Hepatocyte (in vitro differentiated cells): ENCODE measurements at regions not wholly inside any gene's neighbourhood (a gene's known extent, or its start where the extent isn't known, plus 50 kb on each side); places are given as distances from the start of the nearest gene placed in this dataset.

Experiments
- DNase-seq: peaks from one replicate; pipeline ENCODE4 v3.0.0-alpha.2; 2016; ENCODE audit warnings: low spot score
- H2AFZ ChIP-seq: fragments of 200-600 bp; sonication (generic); 2 replicates; pipeline ENCODE4 v1.6.0; 2016; ENCODE audit warnings: antibody characterized with exemption, mild to moderate bottlenecking
- H3K27ac ChIP-seq: fragments of 200-600 bp; sonication (generic); 2 replicates; pipeline ENCODE4 v1.5.1; 2016; ENCODE audit warnings: mild to moderate bottlenecking
- H3K27me3 ChIP-seq: fragments of 200-600 bp; sonication (generic); 2 replicates; pipeline ENCODE4 v1.6.1; 2016
- H3K36me3 ChIP-seq: fragments of 200-600 bp; sonication (generic); replicated peaks from 2 replicates; pipeline ENCODE4 v1.5.1; 2016; ENCODE audit warnings: low read depth; ENCODE audit not compliant: insufficient read depth
- H3K4me1 ChIP-seq: fragments of 200-600 bp; sonication (generic); 2 replicates; pipeline ENCODE4 v1.5.1; 2016; ENCODE audit warnings: mild to moderate bottlenecking, moderate library complexity; ENCODE audit not compliant: insufficient read depth
- H3K4me2 ChIP-seq: fragments of 200-600 bp; sonication (generic); 2 replicates; pipeline ENCODE4 v1.6.0; 2016
- H3K4me3 ChIP-seq: fragments of 200-600 bp; sonication (generic); 2 replicates; pipeline ENCODE4 v1.5.1; 2016; ENCODE audit warnings: mild to moderate bottlenecking
- H3K79me2 ChIP-seq: fragments of 200-600 bp; sonication (generic); 2 replicates; pipeline ENCODE4 v1.6.0; 2017; ENCODE audit warnings: mild to moderate bottlenecking
- H3K9me2 ChIP-seq: fragments of 200-600 bp; sonication (generic); replicated peaks from 2 replicates; pipeline ENCODE4 v1.6.0; 2017; ENCODE audit warnings: mild to moderate bottlenecking; ENCODE audit not compliant: insufficient read depth
- H3K9me3 ChIP-seq: fragments of 200-600 bp; sonication (generic); 2 replicates; pipeline ENCODE4 v1.5.1; 2016; ENCODE audit warnings: low read depth, mild to moderate bottlenecking
- H4K20me1 ChIP-seq: fragments of 200-600 bp; sonication (generic); 2 replicates; pipeline ENCODE4 v1.6.0; 2016; ENCODE audit warnings: mild to moderate bottlenecking; ENCODE audit not compliant: insufficient read depth, poor library complexity, severe bottlenecking
- CTCF ChIP-seq: fragments of 200-600 bp; sonication (generic); IDR thresholded peaks from 2 replicates; pipeline ENCODE4 v1.5.1; 2016; ENCODE audit warnings: antibody characterized with exemption, mild to moderate bottlenecking; ENCODE audit not compliant: poor library complexity
- EZH2 ChIP-seq: fragments of 200-600 bp; sonication (generic); IDR thresholded peaks from 2 replicates; pipeline ENCODE4 v1.6.1; 2016; ENCODE audit warnings: antibody characterized with exemption, mild to moderate bottlenecking, borderline replicate concordance
- EZH2phosphoT487 ChIP-seq: fragments of 200-600 bp; sonication (generic); IDR thresholded peaks from one replicate; pipeline ENCODE4 v1.6.1; 2018; ENCODE audit warnings: antibody characterized with exemption, mild to moderate bottlenecking, low read depth, moderate library complexity; ENCODE audit not compliant: unreplicated experiment, severe bottlenecking
- WGBS: methylation state at CpG from one replicate; pipeline ENCODE4 v1.1.6; 2016; ENCODE audit warnings: low lambda C conversion rate; ENCODE audit errors: missing lambda C conversion rate; 5-methylcytosine and 5-hydroxymethylcytosine counted together

GRCh38 chr17:79517827-79518584, 92.8 kb downstream of the RBFOX3 start:
- TF ChIP-seq EZH2phosphoT487 (no peak), CTCF (no peak), EZH2 (no peak)
- Histone ChIP-seq H3K27me3 (no peaks in the 10 kb centered on the region), H3K4me3 (no peak overlapping the region), H3K4me2 (no peak overlapping the region), H3K36me3 (no peaks in the 10 kb centered on the region), H3K79me2 (no peaks in the 10 kb centered on the region), H4K20me1 (no peaks in the 10 kb centered on the region), H3K4me1 (no peaks in the 10 kb centered on the region), H3K9me3 (no peaks in the 10 kb centered on the region), H3K27ac (no peak overlapping the region), H2AFZ (no peak overlapping the region), H3K9me2 (no peaks in the 10 kb centered on the region)
- DNase-seq = no peak
- WGBS = 69% methylated on average over 24 of the region's 24 CpGs

- Histone ChIP-seq H3K27me3 (no peaks in the 10 kb centered on the region), H3K4me1 (no peaks in the 10 kb centered on the region), H4K20me1 (no peaks in the 10 kb centered on the region), H3K27ac (no peak overlapping the region), H3K36me3 (no peaks in the 10 kb centered on the region), H3K9me2 (no peaks in the 10 kb centered on the region), H3K4me2 (no peak overlapping the region), H3K9me3 (no peaks in the 10 kb centered on the region), H3K79me2 (no peaks in the 10 kb centered on the region), H2AFZ (no peak overlapping the region), H3K4me3 (no peak overlapping the region)
- WGBS = 85% methylated on average over 21 of the region's 21 CpGs
- no peak for DNase-seq
- no peak for TF ChIP-seq EZH2
Observed at GRCh38 chr17:79515646-79516571, 94.9 kb downstream of the RBFOX3 start.

- H3K4me3 ChIP-seq = no peak overlapping the region
- no peaks in the 10 kb centered on the region for H3K79me2 ChIP-seq
- WGBS = 96% methylated on average over 7 of the region's 7 CpGs
- no peaks in the 10 kb centered on the region for H3K9me3 ChIP-seq
- no peak overlapping the region for H2AFZ ChIP-seq
- no peaks in the 10 kb centered on the region for H3K9me2 ChIP-seq
- H3K27me3 ChIP-seq = no peaks in the 10 kb centered on the region
- no peak overlapping the region for H3K4me2 ChIP-seq
- TF ChIP-seq EZH2 (no peak), CTCF (no peak), EZH2phosphoT487 (no peak)
- no peaks in the 10 kb centered on the region for H3K36me3 ChIP-seq
- no peaks in the 10 kb centered on the region for H3K4me1 ChIP-seq
- DNase-seq = no peak
- H4K20me1 ChIP-seq = no peaks in the 10 kb centered on the region
- H3K27ac ChIP-seq = no peak overlapping the region
Observed at GRCh38 chr17:79515110-79515509, 95.7 kb downstream of the RBFOX3 start.
